ENCODE measurements at regions not wholly inside any gene's neighbourhood (a gene's known extent, or its start where the extent isn't known, plus 50 kb on each side); places are given as distances from the start of the nearest gene placed in this dataset.

DNA sequence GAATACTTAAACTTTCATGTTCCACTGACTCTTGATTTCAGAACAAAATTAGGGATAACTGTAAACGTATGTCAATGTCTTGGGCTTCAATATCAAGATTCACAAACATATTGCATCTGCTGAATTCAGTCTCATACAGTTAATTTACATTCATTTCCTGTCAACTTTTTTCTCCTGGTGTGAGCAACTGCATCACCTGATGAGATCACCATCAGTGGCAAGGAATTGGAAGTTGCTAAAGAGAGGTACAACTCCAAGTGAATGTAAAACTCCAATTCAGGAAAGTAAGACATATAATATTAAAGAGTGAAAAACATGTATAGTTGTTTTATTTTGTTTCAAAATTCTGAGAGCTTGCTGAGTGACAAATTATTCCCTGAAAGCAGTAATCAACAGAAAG is 1336.2 kb upstream of the C9orf72 start:
- no peaks in the 10 kb centered on the region for H3K27me3 ChIP-seq
- no peaks in the 10 kb centered on the region for H3K36me3 ChIP-seq
- no peaks in the 10 kb centered on the region for H3K9me3 ChIP-seq
- H3K4me3 ChIP-seq: no peak overlapping the region
- H3K27ac ChIP-seq: no peak overlapping the region
- WGBS, 2 donors: 79 to 85% methylated on average over 1 of the region's 1 CpG
- H3K4me1 ChIP-seq: no peaks in the 10 kb centered on the region
- no peak for DNase-seq
- intact Hi-C loops (cut with DNase I): no loop called here
- TF ChIP-seq EP300 (IDR thresholded peaks at IDR 0.05): no peak
- TF ChIP-seq, protein P1, sequence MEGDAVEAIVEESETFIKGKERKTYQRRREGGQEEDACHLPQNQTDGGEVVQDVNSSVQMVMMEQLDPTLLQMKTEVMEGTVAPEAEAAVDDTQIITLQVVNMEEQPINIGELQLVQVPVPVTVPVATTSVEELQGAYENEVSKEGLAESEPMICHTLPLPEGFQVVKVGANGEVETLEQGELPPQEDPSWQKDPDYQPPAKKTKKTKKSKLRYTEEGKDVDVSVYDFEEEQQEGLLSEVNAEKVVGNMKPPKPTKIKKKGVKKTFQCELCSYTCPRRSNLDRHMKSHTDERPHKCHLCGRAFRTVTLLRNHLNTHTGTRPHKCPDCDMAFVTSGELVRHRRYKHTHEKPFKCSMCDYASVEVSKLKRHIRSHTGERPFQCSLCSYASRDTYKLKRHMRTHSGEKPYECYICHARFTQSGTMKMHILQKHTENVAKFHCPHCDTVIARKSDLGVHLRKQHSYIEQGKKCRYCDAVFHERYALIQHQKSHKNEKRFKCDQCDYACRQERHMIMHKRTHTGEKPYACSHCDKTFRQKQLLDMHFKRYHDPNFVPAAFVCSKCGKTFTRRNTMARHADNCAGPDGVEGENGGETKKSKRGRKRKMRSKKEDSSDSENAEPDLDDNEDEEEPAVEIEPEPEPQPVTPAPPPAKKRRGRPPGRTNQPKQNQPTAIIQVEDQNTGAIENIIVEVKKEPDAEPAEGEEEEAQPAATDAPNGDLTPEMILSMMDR (IDR thresholded peaks at IDR 0.05): no peak
- TF ChIP-seq POLR2A (IDR thresholded peaks at IDR 0.05): no peak
- no peak for TF ChIP-seq POLR2AphosphoS5 (IDR thresholded peaks at IDR 0.05)

DNA sequence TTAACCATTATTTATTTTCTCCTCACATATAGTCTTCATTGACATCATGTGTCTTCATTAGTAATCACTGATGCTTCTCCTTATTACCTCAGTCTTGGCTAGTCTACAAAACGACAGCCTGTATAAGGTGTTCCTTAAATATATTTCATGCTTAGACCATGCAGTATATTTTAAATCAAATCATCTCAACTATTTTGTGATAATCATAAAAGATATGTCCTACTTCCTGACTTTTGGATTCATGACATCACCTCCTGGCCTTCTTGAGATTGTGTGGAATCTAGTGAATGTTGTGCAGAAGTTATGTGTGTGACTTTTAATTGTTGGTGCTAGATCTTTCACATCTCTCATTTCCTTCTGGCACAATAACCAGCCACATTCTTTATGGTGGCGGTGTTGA is 1339.3 kb upstream of the C9orf72 start:
- no peak for TF ChIP-seq POLR2A (IDR thresholded peaks at IDR 0.05)
- TF ChIP-seq POLR2AphosphoS5 (IDR thresholded peaks at IDR 0.05): no peak
- TF ChIP-seq EP300 (IDR thresholded peaks at IDR 0.05): no peak
- TF ChIP-seq, protein P1 (IDR thresholded peaks at IDR 0.05): no peak
- Histone ChIP-seq H3K9me3 (no peaks in the 10 kb centered on the region), H3K4me3 (no peak overlapping the region), H3K36me3 (no peaks in the 10 kb centered on the region), H3K4me1 (no peaks in the 10 kb centered on the region), H3K27ac (no peak overlapping the region), H3K27me3 (no peaks in the 10 kb centered on the region)
- 79 to 84% methylated on average over 2 of the region's 2 CpGs for WGBS, 2 donors
- intact Hi-C loops (cut with DNase I): no loop called here
- DNase-seq: no peak

DNA sequence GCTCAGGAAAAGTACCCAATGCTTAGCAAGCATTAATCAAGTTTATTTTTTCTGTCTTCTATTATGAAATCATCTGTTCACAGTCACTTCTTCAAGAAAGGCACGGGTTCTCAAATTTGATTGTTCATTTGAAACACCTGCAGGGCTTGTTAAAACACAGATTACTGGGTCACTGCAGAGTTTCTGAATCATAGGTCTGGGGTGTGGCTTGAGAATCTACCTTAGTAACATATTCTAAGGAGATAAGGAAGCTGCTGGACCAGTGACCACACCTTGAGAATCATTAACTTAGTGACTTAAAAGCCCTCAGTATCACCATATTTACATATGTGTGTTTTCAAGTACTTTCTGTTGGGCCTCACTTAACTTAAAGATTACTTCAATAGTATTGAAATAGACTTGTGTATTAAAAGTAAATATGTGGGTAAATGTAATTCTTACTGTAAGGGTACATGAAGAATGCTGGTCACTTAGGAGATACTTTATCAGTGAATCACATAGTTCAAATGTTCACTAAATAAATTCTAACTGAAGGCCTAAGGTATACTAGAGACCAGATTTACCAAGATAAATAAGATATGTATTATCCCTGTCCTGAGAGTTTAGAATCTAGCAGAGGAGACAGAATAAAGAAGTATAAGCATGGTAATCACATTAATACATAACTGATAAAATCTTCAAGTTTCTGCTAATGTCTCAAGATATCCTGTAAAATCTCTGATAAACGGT is 1342.1 kb upstream of the C9orf72 start:
- 16 to 72% methylated on average over 2 of the region's 2 CpGs for WGBS, 2 donors
- Histone ChIP-seq H3K4me1 (no peaks in the 10 kb centered on the region), H3K27me3 (no peaks in the 10 kb centered on the region), H3K36me3 (no peaks in the 10 kb centered on the region), H3K27ac (no peak overlapping the region), H3K9me3 (no peaks in the 10 kb centered on the region), H3K4me3 (no peak overlapping the region)
- no peak for DNase-seq
- TF ChIP-seq, protein P1 (IDR thresholded peaks at IDR 0.05): no peak
- TF ChIP-seq EP300 (IDR thresholded peaks at IDR 0.05): no peak
- no peak for TF ChIP-seq POLR2A (IDR thresholded peaks at IDR 0.05)
- TF ChIP-seq POLR2AphosphoS5 (IDR thresholded peaks at IDR 0.05): no peak
- intact Hi-C loops (cut with DNase I): no loop called here

DNA sequence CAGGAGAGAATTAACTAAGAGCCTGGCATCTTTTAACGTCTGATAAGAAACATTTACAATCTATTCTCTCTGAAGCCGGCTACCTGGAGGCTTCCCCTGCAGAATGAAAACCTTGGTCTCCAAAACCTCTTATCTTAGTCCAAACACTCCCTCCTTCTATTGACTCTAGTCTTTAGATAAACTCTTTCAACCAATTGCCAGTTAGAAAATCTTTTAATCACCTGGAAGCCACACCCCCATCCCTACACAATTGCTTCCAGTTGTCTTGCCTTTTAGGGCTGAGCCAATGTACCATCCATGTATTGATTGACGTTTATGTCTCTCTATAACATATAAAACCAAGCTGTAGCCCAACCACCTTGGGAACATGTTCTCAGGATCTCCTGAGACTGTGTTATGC is 1343.1 kb upstream of the C9orf72 start:
- H3K4me1 ChIP-seq: no peaks in the 10 kb centered on the region
- no peaks in the 10 kb centered on the region for H3K27me3 ChIP-seq
- no peaks in the 10 kb centered on the region for H3K9me3 ChIP-seq
- 16 to 66% methylated on average over 3 of the region's 3 CpGs for WGBS, 2 donors
- intact Hi-C loops (cut with DNase I): no loop called here
- H3K36me3 ChIP-seq: no peaks in the 10 kb centered on the region
- DNase-seq: no peak
- no peak for TF ChIP-seq POLR2AphosphoS5 (IDR thresholded peaks at IDR 0.05)
- no peak overlapping the region for H3K27ac ChIP-seq
- H3K4me3 ChIP-seq: no peak overlapping the region

DNA sequence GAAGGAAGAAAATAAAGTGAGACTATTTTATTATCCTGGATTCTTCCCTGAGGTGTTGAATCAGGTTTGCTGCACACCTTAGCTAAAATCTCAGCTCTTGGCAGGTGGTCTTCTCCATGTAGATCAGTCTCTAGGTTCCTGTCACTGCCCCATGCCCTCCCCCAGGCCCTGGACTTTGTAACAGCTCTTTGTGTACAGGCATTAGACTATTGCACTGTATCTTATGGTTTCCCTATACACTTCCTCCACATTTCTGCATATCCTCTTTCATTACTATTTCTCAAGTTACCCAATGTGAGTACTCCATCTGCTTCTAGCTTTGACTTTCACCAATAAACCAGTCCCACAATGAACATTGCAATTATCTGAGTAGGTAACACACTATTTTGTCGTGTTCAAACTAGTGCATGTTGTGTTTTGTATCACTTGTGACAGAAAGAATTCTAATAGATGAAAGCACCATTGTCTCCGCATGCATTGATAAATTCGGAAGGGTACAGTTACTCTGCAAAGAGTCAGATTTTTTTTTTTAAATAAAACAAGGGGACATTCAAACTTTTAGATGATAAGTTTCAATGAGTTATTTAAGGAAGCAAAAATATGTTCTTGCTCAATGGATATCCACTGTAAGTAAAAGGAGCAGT is 1348.7 kb upstream of the C9orf72 start:
- 87 to 90% methylated on average over 3 of the region's 3 CpGs for WGBS, 2 donors
- Histone ChIP-seq H3K36me3 (no peaks in the 10 kb centered on the region), H3K9me3 (no peaks in the 10 kb centered on the region), H3K27me3 (no peaks in the 10 kb centered on the region), H3K27ac (no peak overlapping the region), H3K4me1 (no peaks in the 10 kb centered on the region), H3K4me3 (no peak overlapping the region)
- intact Hi-C loops (cut with DNase I): no loop called here
- TF ChIP-seq EP300 (IDR thresholded peaks at IDR 0.05) (no peak), POLR2A (IDR thresholded peaks at IDR 0.05) (no peak), POLR2AphosphoS5 (IDR thresholded peaks at IDR 0.05) (no peak)
- TF ChIP-seq, protein P1 (IDR thresholded peaks at IDR 0.05): no peak
- no peak for DNase-seq

All from sigmoid colon (tissue), 6 donors.